Bronchial epithelial cell (primary cell): ENCODE measurements at regions not wholly inside any gene's neighbourhood (a gene's known extent, or its start where the extent isn't known, plus 50 kb on each side); places are given as distances from the start of the nearest gene placed in this dataset.

Experiments used
- DNase-seq: peaks from one replicate; pipeline ENCODE4 v3.0.0-alpha.2; 2010; ENCODE audit warnings: low read depth
- FAIRE-seq: peaks from 2 replicates; lab custom pipeline; 2011; peaks lifted over from hg19 to GRCh38; lab: Jason Lieb, UNC
- H3K27me3 ChIP-seq: 2 replicates; pipeline ENCODE4 v1.5.1; 2011; ENCODE audit warnings: low read length; ENCODE audit not compliant: control insufficient read depth, insufficient read depth
- H3K36me3 ChIP-seq: 2 replicates; pipeline ENCODE4 v1.5.1; 2011; ENCODE audit warnings: low read length; ENCODE audit not compliant: control insufficient read depth, insufficient read depth
- H3K4me3 ChIP-seq: 2 replicates; pipeline ENCODE4 v1.5.1; 2011; ENCODE audit warnings: mild to moderate bottlenecking, low read depth, low read length, control low read depth
- TF ChIP-seq, protein P1 (sequence below): IDR thresholded peaks from 2 replicates; pipeline ENCODE4 v1.5.1; 2011; ENCODE audit warnings: mild to moderate bottlenecking, moderate library complexity, low read length, control low read depth, inconsistent platforms; ENCODE audit not compliant: insufficient read depth, severe bottlenecking

DNA sequence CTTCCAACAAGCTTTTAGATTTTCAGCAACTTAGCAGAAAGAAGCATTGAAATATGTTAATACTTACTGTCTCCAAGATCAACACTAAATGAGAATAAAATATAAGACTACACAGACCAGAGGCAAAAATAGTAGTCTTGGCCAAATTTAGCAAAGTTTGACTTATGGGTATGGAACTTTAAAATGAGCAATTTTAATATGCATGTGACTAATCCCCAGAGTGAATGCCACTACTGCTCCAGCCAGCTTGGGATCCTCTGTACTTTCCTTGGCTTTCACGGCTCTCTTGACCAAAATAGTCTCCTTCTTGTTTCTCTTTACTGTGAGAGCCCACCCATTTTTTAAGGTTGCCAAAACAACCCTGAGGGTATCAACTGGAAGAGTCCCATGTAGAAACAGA, 148.0 kb upstream of the GRIA1 start:
- no peak overlapping the region for H3K4me3 ChIP-seq
- DNase-seq, result no peak
- no peaks in the 10 kb centered on the region for H3K36me3 ChIP-seq
- no peaks in the 10 kb centered on the region for H3K27me3 ChIP-seq
- TF ChIP-seq, protein P1, sequence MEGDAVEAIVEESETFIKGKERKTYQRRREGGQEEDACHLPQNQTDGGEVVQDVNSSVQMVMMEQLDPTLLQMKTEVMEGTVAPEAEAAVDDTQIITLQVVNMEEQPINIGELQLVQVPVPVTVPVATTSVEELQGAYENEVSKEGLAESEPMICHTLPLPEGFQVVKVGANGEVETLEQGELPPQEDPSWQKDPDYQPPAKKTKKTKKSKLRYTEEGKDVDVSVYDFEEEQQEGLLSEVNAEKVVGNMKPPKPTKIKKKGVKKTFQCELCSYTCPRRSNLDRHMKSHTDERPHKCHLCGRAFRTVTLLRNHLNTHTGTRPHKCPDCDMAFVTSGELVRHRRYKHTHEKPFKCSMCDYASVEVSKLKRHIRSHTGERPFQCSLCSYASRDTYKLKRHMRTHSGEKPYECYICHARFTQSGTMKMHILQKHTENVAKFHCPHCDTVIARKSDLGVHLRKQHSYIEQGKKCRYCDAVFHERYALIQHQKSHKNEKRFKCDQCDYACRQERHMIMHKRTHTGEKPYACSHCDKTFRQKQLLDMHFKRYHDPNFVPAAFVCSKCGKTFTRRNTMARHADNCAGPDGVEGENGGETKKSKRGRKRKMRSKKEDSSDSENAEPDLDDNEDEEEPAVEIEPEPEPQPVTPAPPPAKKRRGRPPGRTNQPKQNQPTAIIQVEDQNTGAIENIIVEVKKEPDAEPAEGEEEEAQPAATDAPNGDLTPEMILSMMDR, result no peak
- no peak for FAIRE-seq

DNA sequence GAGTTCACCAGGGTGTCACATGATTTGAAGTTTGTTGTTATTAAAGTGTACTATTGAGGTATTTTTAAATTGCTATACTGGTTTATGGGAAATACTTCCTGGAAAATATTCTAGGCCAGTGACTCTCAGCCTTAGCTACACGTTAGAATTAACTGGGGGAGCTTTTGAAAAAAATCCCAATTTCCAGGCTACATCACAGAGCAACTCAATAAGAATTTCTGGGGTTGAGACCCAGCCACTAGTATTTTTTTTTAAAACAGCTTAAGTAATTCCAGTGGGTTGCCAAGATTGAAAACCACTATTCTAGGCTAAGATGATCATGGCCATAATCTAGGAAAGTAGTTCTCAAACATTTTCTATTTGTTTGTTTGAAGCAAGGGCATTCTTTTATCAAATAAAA, 142.9 kb upstream of the GRIA1 start:
- no peak overlapping the region for H3K4me3 ChIP-seq
- H3K36me3 ChIP-seq, result no peaks in the 10 kb centered on the region
- FAIRE-seq (no peak), DNase-seq (no peak)
- TF ChIP-seq, protein P1, result no peak
- no peaks in the 10 kb centered on the region for H3K27me3 ChIP-seq

DNA sequence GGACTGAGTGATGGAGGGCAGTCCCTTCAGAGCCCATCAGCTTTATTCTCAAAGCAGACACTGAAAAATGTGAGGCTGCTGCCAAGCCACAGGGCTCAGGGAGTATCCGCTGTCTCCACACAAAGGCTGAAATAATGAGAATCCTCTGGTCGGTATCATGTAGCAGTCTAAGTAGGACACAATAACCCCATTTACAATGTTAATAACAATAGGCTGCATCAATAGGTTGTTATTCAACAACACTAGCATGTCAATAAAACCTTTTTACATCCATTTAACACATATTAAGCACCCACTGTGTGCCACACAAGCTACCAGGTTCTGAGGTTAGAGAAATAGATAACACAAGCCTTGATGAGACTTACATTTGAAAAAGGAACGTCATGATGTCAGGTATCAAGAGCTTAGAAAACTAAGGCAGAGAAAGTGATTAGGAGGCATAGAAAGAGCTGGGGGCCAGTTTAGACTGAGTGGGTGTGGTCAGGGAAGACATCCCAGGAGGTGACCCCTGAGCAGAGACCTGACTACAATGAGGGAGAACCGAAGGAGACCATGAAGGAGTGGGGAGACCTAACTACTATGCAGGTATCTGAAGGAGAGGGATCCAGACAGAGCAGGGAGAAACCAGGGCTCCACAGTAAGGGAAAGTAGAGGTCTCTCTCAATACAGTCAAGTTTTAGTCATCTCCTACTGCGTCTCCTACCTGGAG, 140.1 kb upstream of the GRIA1 start:
- DNase-seq (no peak), FAIRE-seq (peak; percentile 73)
- Histone ChIP-seq H3K36me3 (no peaks in the 10 kb centered on the region), H3K4me3 (no peak overlapping the region), H3K27me3 (no peaks in the 10 kb centered on the region)
- TF ChIP-seq, protein P1, result no peak

DNA sequence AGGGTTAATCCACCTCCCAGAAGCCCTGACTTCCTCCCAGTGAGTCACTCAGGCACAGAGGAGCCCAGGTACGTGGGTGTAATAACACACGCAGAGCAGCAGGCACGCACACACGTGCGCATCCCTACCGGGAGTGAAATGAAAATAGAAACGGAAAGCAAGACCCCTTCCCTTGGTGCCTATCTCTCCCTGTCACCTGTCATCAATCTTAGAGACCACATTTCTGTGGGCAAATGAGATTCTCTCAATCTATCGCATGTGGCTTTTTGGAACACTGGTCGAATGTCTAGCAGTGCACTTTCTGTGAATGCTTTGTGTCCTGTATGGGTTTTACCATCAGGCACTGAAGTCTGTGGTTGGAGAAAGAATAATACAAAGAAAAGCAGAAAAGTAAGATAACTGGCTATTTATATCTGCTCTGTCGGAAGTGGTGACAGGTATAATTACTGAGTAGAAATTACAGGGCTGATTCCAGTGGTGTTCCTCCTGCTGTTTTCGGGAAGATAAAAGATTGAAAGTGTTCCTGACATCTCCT, 137.7 kb upstream of the GRIA1 start:
- TF ChIP-seq, protein P1, result no peak
- no peak for FAIRE-seq
- Histone ChIP-seq H3K27me3 (no peaks in the 10 kb centered on the region), H3K36me3 (no peaks in the 10 kb centered on the region), H3K4me3 (no peak overlapping the region)
- peak; percentile 15 for DNase-seq

DNA sequence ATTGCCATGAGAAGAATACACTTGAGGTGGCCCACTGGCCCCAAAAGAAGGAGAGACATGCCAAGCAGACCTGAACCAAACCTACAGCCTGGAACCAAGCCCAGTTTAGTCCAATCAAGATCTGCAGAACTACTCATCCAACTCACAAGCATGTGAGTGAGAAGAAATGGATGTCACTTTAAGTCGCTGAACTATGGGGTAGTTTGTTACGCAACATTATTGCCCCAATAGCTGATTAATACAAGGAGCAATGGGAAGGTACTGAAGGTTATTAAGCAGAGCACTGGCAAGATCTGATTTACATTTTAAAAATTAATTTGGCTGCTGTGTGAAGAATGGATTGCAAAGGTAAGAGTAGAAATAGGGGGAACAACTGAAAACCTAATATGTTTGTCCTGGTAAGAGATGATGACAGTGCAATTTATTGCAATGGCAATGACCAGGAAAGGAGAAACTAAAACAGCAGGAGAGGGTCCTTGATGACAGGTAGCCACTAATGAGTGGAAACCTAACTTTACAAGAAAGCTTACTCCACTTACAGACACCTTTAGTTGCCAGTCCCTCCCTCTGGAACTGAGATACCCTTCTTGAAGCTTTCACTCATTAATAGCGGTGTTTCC, 132.9 kb upstream of the GRIA1 start:
- Histone ChIP-seq H3K36me3 (no peaks in the 10 kb centered on the region), H3K4me3 (no peak overlapping the region), H3K27me3 (no peaks in the 10 kb centered on the region)
- TF ChIP-seq, protein P1, result no peak
- DNase-seq, result no peak
- no peak for FAIRE-seq
